WTC11 (cell line): ENCODE measurements at regions not wholly inside any gene's neighbourhood (a gene's known extent, or its start where the extent isn't known, plus 50 kb on each side); places are given as distances from the start of the nearest gene placed in this dataset.

Experiments
- ATAC-seq: fragments of 200-7000 bp; cut with Tn5 transposase; 2 replicates; pipeline ENCODE4 v1.10.0; 2021; ENCODE audit warnings: mild to moderate bottlenecking, moderate library complexity
- CTCF ChIA-PET: fragments of 300-600 bp; sonication (Branson Sonifier 250); formaldehyde crosslinking; loops from one replicate; lab custom pipeline; 2021; ENCODE audit warnings: antibody characterized with exemption; lab: Charles Lee
- POLR2A ChIA-PET: fragments of 350-600 bp; sonication (Branson Sonifier 250); formaldehyde crosslinking; loops from one replicate; lab custom pipeline; 2021; ENCODE audit warnings: antibody characterized with exemption; lab: Charles Lee
- DNase-seq: peaks from one replicate; pipeline ENCODE4 v3.0.0; 2021; ENCODE audit warnings: low spot score
- H3K27ac Mint-ChIP-seq: 2 replicates; pipeline ENCODE4 v1.8.0; 2021; ENCODE audit warnings: mixed read lengths
- H3K27me3 Mint-ChIP-seq: 2 replicates; pipeline ENCODE4 v1.8.0; 2021; ENCODE audit warnings: low read depth, mild to moderate bottlenecking, moderate library complexity, mixed read lengths
- H3K36me3 Mint-ChIP-seq: 2 replicates; pipeline ENCODE4 v1.8.0; 2021; ENCODE audit warnings: mixed read lengths
- H3K4me1 Mint-ChIP-seq: 2 replicates; pipeline ENCODE4 v1.8.0; 2022; ENCODE audit warnings: mixed read lengths
- H3K4me3 Mint-ChIP-seq: 2 replicates; pipeline ENCODE4 v1.8.0; 2021; ENCODE audit warnings: mild to moderate bottlenecking, moderate library complexity, mixed read lengths
- H3K9me3 Mint-ChIP-seq: 2 replicates; pipeline ENCODE4 v1.8.0; 2021; ENCODE audit warnings: mixed read lengths
- GRHL2 ChIP-seq: fragments of 250-450 bp; sonication (Bioruptor Pico); IDR thresholded peaks from 2 replicates; pipeline ENCODE4 v1.8.0; 2022; ENCODE audit warnings: mild to moderate bottlenecking, moderate library complexity; ENCODE audit not compliant: insufficient replicate concordance, severe bottlenecking
- GTF2I ChIP-seq: fragments of 250-450 bp; sonication (Bioruptor Pico); conservative IDR thresholded peaks from 2 replicates; pipeline ENCODE4 v1.4.0; 2021; ENCODE audit warnings: mild to moderate bottlenecking
- IRF1 ChIP-seq: sonication (generic); formaldehyde crosslinking; IDR thresholded peaks from 2 replicates; pipeline ENCODE4 v1.8.0; 2023; ENCODE audit warnings: missing genetic modification reagents
- JUN ChIP-seq: sonication (generic); formaldehyde crosslinking; IDR thresholded peaks from 2 replicates; pipeline ENCODE4 v1.8.0; 2023; ENCODE audit warnings: mild to moderate bottlenecking, missing genetic modification reagents
- MYBL2 ChIP-seq: sonication (generic); formaldehyde crosslinking; IDR thresholded peaks from 2 replicates; pipeline ENCODE4 v1.8.1; 2023; ENCODE audit warnings: mild to moderate bottlenecking, moderate library complexity, missing genetic modification reagents
- NFYB ChIP-seq: sonication (generic); formaldehyde crosslinking; conservative IDR thresholded peaks from 2 replicates; pipeline ENCODE4 v1.8.0; 2022; ENCODE audit warnings: low read depth, missing genetic modification reagents
- OVOL2 ChIP-seq: fragments of 250-450 bp; sonication (Bioruptor Pico); IDR thresholded peaks from 2 replicates; pipeline ENCODE4 v1.9.0; 2021; ENCODE audit warnings: mild to moderate bottlenecking, borderline replicate concordance
- RORB ChIP-seq: fragments of 250-450 bp; sonication (Bioruptor Pico); IDR thresholded peaks from 2 replicates; pipeline ENCODE4 v1.9.0; 2021; ENCODE audit warnings: mild to moderate bottlenecking
- TEAD1 ChIP-seq: sonication (generic); formaldehyde crosslinking; IDR thresholded peaks from 2 replicates; pipeline ENCODE4 v1.8.0; 2022; ENCODE audit warnings: mild to moderate bottlenecking, missing genetic modification reagents
- TP53 ChIP-seq: sonication (generic); formaldehyde crosslinking; IDR thresholded peaks from 2 replicates; pipeline ENCODE4 v1.8.1; 2023; ENCODE audit warnings: mild to moderate bottlenecking, missing genetic modification reagents
- ZNF219 ChIP-seq: sonication (generic); formaldehyde crosslinking; IDR thresholded peaks from 2 replicates; pipeline ENCODE4 v1.8.0; 2023; ENCODE audit warnings: missing genetic modification reagents, mild to moderate bottlenecking, borderline replicate concordance
- ZNF263 ChIP-seq: sonication (generic); formaldehyde crosslinking; IDR thresholded peaks from 2 replicates; pipeline ENCODE4 v1.8.1; 2022; ENCODE audit warnings: low read depth, mild to moderate bottlenecking, moderate library complexity, missing genetic modification reagents
- ZNF317 ChIP-seq: sonication (generic); formaldehyde crosslinking; IDR thresholded peaks from 2 replicates; pipeline ENCODE4 v1.8.1; 2023; ENCODE audit warnings: low read depth, mild to moderate bottlenecking, moderate library complexity, missing genetic modification reagents, borderline replicate concordance
- ZNF425 ChIP-seq: fragments of 250-450 bp; sonication (Bioruptor Pico); conservative IDR thresholded peaks from 2 replicates; pipeline ENCODE4 v1.9.0; 2021; ENCODE audit warnings: mild to moderate bottlenecking
- ZNF532 ChIP-seq: fragments of 250-450 bp; sonication (Bioruptor Pico); IDR thresholded peaks from 2 replicates; pipeline ENCODE4 v1.9.0; 2021; ENCODE audit warnings: mild to moderate bottlenecking, borderline replicate concordance
- ZNF671 ChIP-seq: fragments of 250-450 bp; sonication (Bioruptor Pico); IDR thresholded peaks from 2 replicates; pipeline ENCODE4 v1.8.0; 2021; ENCODE audit warnings: mild to moderate bottlenecking
- ZSCAN18 ChIP-seq: fragments of 250-450 bp; sonication (Bioruptor Pico); IDR thresholded peaks from 2 replicates; pipeline ENCODE4 v2.1.2; 2022; ENCODE audit warnings: mild to moderate bottlenecking, moderate library complexity

GRCh38 chr3:72553298-72553697, 294.9 kb downstream of the SHQ1 start:
- ChIA-PET CTCF (interaction anchor here (1.1 kb wide), 1 partner anchor 112 kb away, joined by 3 read pairs; no protein-coding TSS in a partner anchor), POLR2A (no interaction called here)
- Mint-ChIP-seq H3K9me3 (peaks cover 7% of the 10 kb centered on the region), H3K27ac (no peak overlapping the region), H3K36me3 (peaks cover 10% of the 10 kb centered on the region; the same call in 1 of the 2 replicates), H3K4me1 (peaks cover 14% of the 10 kb centered on the region; the same call in 1 of the 2 replicates), H3K4me3 (no peak overlapping the region), H3K27me3 (peaks cover 3% of the 10 kb centered on the region; the same call in 1 of the 2 replicates)
- no peak for DNase-seq
- ATAC-seq: 0 out of 2 replicates have a peak, but pooled peaks have one; percentile 36
- TF ChIP-seq GTF2I (CRISPR knock-in tag): no peak
- TF ChIP-seq JUN: no peak
- no peak for TF ChIP-seq TP53 (CRISPR knock-in tag)
- TF ChIP-seq TEAD1 (CRISPR knock-in tag): no peak
- TF ChIP-seq NFYB (CRISPR knock-in tag): no peak
- TF ChIP-seq MYBL2 (CRISPR knock-in tag): no peak
- no peak for TF ChIP-seq ZNF532 (CRISPR knock-in tag)
- no peak for TF ChIP-seq OVOL2 (CRISPR knock-in tag)

- Mint-ChIP-seq H3K27me3 (no peaks in the 10 kb centered on the region), H3K4me3 (no peak overlapping the region), H3K36me3 (no peaks in the 10 kb centered on the region), H3K27ac (no peak overlapping the region), H3K9me3 (no peaks in the 10 kb centered on the region), H3K4me1 (peaks cover 14% of the 10 kb centered on the region; the same call in 1 of the 2 replicates)
- ATAC-seq (no peak), DNase-seq (no peak)
- ChIA-PET POLR2A (no interaction called here), CTCF (interaction anchor here (0.7 kb wide), 1 partner anchor 114 kb away, joined by 4 read pairs; no protein-coding TSS in a partner anchor)
- no peak for TF ChIP-seq ZSCAN18 (CRISPR knock-in tag)
- no peak for TF ChIP-seq GRHL2 (CRISPR knock-in tag)
These were observed 297.5 kb downstream of the SHQ1 start for GRCh38 chr3:72550582-72551262.

GRCh38 chr3:72549761-72550581, 298.3 kb downstream of the SHQ1 start:
- ChIA-PET CTCF (no interaction called here), POLR2A (no interaction called here)
- Mint-ChIP-seq H3K27ac (no peak overlapping the region), H3K36me3 (no peaks in the 10 kb centered on the region), H3K9me3 (peaks cover 4% of the 10 kb centered on the region; the same call in 1 of the 2 replicates), H3K4me1 (peaks cover 14% of the 10 kb centered on the region; the same call in 1 of the 2 replicates), H3K27me3 (no peaks in the 10 kb centered on the region), H3K4me3 (no peak overlapping the region)
- ATAC-seq (no peak), DNase-seq (no peak)
- TF ChIP-seq ZNF671 (no peak), ZNF263 (CRISPR knock-in tag) (no peak), GRHL2 (CRISPR knock-in tag) (no peak), IRF1 (0 out of 2 replicates have a peak, but pooled peaks have one; percentile 21), ZNF219 (CRISPR knock-in tag) (no peak), RORB (CRISPR knock-in tag) (no peak), OVOL2 (CRISPR knock-in tag) (no peak), ZNF425 (CRISPR knock-in tag) (no peak), ZNF317 (CRISPR knock-in tag) (no peak)
